HG03175 (cell line): ENCODE measurements at regions not wholly inside any gene's neighbourhood (a gene's known extent, or its start where the extent isn't known, plus 50 kb on each side); places are given as distances from the start of the nearest gene placed in this dataset.

Experiments
- ATAC-seq: cut with Tn5 transposase; IDR thresholded peaks from one replicate; pipeline ENCODE4 v1.9.1; 2021; ENCODE audit warnings: mild to moderate bottlenecking, moderate library complexity; ENCODE audit not compliant: unreplicated experiment

- ATAC-seq, result no peak
Observed at GRCh38 chr17:72360386-72360940, 239.6 kb downstream of the SOX9 start.

DNA sequence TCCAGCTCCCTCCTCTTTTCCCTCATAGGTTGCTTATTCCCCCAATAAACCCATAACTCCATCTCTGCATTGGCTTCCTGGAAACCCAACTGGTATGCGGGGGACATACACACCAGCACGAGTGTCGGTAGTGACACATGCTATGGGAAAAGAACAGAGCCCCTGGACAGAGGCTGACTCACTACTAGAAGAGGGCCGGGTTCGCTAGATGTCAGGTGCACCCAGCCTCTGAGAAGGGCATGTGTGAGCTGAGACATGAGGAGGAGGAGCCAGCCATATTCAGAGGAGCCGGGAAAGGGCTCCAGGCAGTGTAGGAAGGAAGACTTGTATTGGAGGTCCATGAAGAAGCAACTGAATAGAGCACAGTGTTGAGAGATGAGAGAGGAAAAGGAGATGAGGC, 241.1 kb downstream of the SOX9 start:
- ATAC-seq, result no peak

- ATAC-seq, result no peak
Observed at GRCh38 chr17:72362376-72363088, 241.7 kb downstream of the SOX9 start.

GRCh38 chr17:72363089-72363610, 242.3 kb downstream of the SOX9 start:
- no peak for ATAC-seq

- no peak for ATAC-seq
Observed at GRCh38 chr17:72365857-72366414, 245.1 kb downstream of the SOX9 start.

DNA sequence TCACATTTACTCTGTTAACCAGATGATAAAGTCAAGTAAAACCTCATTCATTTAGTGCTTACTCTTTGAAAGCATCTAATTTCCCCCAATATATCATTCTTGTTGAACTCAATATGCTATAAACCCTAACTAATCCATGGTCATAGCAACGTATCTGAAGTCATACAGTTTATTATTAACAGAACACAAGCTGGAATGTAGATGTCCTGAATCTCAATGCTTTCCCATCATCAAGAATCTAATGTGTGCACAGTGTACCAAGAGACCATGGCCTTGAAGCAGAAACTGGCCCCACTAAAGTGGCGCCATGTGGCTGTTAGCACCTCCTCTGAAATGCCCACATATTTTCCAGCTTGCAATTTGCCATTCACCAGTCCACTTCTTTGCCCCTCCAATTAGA, 245.8 kb downstream of the SOX9 start:
- ATAC-seq, result no peak

DNA sequence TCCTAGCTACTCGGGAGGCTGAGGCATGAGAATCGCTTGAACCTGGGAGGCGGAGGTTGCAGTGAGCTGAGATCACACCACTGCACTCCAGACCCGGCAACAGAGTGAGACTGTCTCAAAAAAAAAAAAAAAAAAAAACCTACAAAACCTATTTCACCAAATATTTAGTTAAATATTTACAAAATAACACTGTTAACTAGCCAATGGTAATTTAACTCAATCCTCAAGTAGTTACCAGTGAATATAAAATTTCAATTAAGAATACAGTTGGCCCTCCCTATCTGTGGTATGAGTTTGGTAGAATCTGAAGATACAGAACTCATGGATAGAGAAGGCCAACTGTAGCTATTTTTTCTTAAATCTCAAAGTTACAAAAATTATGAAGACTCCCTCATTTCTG, 247.4 kb downstream of the SOX9 start:
- ATAC-seq, result no peak

DNA sequence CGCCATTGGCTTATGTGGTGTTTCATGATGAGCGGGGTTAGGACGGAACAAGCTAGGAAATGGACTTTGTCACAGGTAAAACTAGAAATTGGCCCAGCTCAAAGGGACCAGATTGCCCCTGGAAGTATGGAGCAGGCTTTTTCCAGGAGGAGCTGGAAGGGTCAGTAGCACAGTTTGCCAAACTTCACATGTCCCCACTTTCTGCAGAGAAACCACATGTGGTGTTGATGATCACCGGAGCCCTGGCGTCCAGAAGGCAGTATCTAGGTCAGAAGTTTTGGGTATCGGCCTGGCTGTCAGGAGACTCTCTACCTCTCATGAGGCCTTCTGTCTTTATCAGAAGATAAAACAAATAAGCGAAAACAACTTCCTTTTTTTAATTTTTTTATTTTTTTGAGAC, 248.5 kb downstream of the SOX9 start:
- no peak for ATAC-seq

DNA sequence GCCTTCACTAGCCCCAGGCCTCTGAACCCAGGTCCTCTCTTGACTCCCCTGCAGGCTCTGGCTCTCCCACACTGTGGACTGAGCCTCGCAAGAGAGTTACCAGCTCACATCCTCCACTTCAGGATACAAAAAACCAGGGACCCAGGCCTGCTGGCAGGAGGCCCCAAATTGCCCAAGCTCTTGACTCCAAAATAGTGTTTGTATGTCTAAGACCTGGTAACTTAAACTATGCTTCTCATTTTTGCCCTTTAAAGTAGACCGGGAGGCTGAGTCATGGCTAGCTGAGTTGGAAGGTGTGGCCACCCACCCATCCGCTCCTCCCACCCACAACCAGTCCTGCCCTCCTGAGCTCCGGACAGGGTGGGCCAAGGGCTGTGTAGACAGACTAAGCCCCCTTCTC, 250.0 kb downstream of the SOX9 start:
- no peak for ATAC-seq

DNA sequence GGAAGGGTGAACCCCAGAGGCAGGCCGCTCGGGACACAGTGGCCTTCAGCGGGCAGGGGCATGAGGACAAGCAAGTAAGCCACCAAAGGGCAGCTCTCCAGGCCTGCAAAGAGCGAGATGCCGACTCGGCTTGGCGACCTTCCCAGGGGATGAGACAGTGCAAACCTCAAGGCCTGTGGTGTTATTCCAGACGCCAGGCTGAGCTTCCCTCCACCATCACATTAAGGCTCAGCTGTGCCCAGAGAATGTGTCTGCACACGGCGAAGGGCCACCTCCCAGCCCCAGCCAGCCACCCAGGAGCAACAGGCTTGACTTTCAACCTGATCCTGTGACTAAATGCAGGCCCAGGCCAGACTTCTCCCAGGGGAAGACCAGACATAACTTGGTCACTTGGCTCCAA, 251.4 kb downstream of the SOX9 start:
- ATAC-seq, result no peak

- ATAC-seq, result no peak
Observed at GRCh38 chr17:72373910-72374741, 253.3 kb downstream of the SOX9 start.

- ATAC-seq, result no peak
Observed at GRCh38 chr17:72376526-72377345, 255.9 kb downstream of the SOX9 start.

DNA sequence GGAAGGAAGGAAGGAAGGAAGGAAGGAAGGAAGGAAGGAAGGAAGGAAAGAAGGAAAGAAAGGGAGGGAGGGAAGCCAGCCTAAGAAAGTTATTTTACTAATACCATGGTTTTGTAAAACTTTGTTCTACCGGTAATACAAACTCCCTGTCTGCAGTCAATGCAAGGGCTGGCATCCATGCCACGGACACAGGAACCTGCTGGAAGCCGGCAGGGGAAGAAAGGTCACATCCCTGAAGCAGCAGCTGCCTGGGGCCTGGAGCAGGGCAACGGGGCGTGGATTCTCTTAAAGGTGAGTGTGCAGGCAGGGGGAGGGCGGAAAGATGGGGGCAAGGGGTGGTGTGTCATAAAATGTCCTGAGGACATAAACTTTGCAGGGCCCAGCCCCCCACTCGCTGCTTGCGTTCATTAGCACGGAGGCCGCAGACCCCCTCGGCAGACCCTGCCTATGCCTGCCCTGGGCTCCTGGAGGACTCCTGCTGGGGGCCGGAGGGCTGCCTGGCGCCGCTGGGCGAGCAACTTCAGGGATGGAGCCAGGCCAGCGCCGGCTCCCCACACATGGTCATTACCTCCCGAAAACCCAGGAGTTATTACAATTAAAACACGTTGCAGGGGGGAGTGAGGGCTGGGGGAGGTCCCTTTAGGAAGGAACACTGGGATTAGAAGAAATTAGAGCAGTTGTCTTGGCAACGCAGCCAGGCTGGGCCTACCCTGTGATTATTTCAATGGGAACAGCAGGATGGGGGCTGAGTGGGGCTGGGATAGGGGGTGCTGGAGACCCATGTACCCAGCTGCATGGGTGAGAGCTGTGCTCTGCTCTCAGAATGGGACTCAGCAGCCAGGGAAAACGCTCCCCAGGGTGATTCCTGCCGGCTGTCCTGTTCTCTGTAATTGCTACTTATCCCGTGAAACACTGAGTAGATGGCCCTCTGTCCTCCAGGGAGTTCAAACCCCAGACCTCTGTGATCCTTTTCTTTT, 257.9 kb downstream of the SOX9 start:
- ATAC-seq, result no peak

GRCh38 chr17:72379516-72379915, 258.7 kb downstream of the SOX9 start:
- ATAC-seq, result no peak

DNA sequence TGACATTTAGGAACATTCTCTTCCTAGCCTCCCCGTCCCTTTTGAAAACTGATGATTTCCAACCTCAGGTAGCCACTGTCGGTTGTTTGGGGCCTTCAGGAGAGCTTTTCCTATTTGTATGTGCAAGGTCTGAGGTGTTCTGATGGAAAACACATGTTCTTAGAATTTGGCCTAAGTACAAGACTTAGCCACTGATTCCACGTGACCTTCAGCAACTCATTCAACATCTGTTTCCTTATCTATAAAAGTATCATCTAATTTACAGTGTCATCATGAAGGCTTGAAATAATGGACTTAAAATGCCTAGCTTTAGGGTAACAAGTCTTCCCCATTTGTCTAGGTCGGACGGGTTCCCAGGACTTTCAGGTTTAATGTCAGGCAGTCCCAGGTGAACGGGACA, 259.3 kb downstream of the SOX9 start:
- no peak for ATAC-seq

- no peak for ATAC-seq
Observed at GRCh38 chr17:72380737-72381136, 259.9 kb downstream of the SOX9 start.

- no peak for ATAC-seq
Observed at GRCh38 chr17:72381597-72382397, 261.0 kb downstream of the SOX9 start.

GRCh38 chr17:72382971-72383722, 262.3 kb downstream of the SOX9 start:
- no peak for ATAC-seq
